ENCODE measurements at regions not wholly inside any gene's neighbourhood (a gene's known extent, or its start where the extent isn't known, plus 50 kb on each side); places are given as distances from the start of the nearest gene placed in this dataset.
A peak's percentile ranks its signal among the peaks of the same experiment; 100 is the strongest.
"Not testable (repeated sequence)": the region's sequence is repeated elsewhere in the genome, so short reads cannot be mapped to it uniquely, and the experiment has no call there.

DNA sequence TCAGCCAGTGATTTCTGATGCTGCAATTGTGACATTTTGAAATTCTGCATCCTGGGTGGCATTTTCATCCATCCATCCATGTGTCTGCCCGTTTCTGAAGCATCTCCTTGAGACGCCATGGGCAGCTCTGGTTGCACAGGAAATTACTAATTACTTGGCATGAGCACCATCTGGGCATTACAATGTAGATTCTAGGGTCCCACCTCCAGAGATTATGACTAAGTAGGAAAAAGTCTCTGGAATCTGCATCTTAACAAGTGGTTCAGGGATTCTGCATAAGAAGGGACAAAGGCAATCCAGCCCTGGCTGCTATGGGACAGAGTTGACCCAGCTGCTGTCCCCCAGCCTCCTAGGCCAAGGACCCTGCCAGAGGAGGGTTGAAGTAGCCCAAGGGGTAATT lies 65.3 kb downstream of the CUZD1 start:
- peak; percentile 58 for DNase-seq
- in situ Hi-C loops (cut with HindIII; ENCODE audit: low pct_ligation_motif_present, low pct_unique_long_range_greater_than_20kb, low sequenced_read_pairs), result no loop called here

DNA sequence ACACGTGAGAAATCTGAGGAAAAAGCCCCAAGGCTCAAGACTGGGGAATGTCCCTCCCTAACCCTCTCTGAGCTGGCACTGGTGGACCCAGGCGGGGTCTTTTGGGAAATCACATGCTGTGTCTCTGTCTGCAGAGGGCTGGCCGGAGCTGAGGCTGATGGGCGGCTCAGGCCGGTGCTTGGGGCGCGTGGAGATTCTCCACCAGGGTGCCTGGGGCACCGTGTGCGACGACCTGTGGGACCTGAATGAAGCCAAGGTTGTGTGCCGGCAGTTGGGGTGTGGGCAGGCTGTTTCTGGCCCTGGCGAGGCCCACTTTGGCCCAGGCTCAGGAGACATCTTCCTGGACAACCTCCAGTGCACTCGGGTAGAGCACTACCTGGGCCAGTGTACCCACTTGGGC lies 65.7 kb downstream of the CUZD1 start:
- DNase-seq, result no peak
- in situ Hi-C loops (cut with HindIII; ENCODE audit: low pct_ligation_motif_present, low pct_unique_long_range_greater_than_20kb, low sequenced_read_pairs), result no loop called here

DNA sequence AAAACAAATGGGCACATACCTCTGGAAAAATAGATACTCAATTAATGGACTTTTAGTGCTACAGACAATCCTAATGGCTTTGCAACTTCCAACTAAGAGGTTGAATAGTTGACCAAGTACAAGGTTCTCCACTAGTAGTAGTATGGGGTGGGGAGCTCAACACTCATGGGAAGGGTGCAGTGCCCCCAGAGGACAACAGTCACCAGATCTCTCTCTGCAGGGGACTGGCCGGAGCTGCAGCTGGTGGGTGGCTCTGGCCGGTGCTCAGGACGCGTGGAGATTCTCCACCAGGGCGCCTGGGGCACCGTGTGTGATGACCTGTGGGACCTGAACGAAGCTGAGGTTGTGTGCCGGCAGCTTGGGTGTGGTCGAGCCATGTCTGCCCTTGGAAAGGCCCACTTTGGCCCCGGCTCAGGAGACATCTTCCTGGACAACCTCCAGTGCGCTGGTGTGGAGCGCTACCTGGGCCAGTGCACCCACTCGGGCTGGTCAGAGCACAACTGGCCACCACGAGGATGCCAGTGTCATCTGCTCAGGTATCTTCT lies 68.1 kb downstream of the CUZD1 start:
- in situ Hi-C loops (cut with HindIII; ENCODE audit: low pct_ligation_motif_present, low pct_unique_long_range_greater_than_20kb, low sequenced_read_pairs), result no loop called here
- no peak for DNase-seq

DNA sequence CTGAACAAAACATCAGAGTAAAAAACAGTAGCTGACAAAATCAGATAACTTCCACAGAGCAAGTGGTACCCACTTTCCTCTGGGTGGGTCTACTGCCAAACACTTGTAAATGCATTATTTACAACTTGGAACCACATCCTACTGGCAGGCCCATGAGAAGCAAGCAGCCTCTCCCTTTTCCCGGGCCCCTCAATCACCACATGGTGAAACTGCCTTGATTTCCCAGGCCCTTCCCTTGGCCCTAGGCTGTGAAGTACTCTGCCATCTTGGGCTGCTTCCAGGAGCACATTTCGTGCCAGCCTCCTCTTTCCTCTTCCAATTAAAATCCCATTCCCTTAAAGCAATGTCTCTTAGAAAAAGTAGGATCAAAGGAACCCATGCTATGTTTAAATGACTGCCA lies 71.4 kb downstream of the CUZD1 start:
- in situ Hi-C loops (cut with HindIII; ENCODE audit: low pct_ligation_motif_present, low pct_unique_long_range_greater_than_20kb, low sequenced_read_pairs), result no loop called here
- no peak for DNase-seq

DNA sequence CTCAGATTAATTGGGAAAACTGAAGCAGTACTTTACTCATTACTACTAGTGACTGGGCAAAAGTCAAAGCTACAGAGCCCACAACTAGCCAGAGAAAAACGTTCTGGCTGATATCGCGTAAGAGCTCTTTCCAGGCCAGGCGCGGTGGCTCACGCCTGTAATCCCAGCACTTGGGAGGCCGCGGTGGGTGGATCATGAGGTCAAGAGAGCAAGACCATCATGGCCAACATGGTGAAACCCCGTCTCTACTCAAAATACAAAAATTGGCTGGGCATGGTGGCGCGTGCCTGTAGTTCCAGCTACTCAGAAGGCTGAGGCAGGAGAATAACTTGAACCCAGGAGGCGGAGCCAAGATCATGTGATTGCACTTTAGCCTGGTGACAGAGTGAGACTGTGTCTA lies 71.8 kb upstream of the C10orf120 start:
- DNase-seq; in situ Hi-C loops (cut with HindIII; ENCODE audit: low pct_ligation_motif_present, low pct_unique_long_range_greater_than_20kb, low sequenced_read_pairs): not testable (repeated sequence)

DNA sequence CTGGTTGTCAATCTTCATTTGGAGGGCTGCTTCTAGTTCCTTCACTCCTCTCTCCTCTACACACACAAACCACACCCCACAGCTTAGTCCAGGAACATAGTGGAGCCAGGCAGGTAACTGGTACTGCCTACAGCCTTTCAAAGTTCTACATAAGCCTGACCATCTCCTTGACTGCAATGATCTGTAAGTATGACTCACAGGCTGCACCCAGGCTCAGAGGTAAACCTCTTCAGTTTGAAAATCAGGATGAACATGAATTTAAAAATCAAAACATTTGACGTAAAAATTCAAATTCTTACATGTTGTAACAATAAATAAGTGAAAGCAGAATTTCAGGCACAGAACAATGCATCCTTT lies 68.7 kb upstream of the C10orf120 start:
- in situ Hi-C loops (cut with HindIII; ENCODE audit: low pct_ligation_motif_present, low pct_unique_long_range_greater_than_20kb, low sequenced_read_pairs), result no loop called here
- DNase-seq, result no peak

DNA sequence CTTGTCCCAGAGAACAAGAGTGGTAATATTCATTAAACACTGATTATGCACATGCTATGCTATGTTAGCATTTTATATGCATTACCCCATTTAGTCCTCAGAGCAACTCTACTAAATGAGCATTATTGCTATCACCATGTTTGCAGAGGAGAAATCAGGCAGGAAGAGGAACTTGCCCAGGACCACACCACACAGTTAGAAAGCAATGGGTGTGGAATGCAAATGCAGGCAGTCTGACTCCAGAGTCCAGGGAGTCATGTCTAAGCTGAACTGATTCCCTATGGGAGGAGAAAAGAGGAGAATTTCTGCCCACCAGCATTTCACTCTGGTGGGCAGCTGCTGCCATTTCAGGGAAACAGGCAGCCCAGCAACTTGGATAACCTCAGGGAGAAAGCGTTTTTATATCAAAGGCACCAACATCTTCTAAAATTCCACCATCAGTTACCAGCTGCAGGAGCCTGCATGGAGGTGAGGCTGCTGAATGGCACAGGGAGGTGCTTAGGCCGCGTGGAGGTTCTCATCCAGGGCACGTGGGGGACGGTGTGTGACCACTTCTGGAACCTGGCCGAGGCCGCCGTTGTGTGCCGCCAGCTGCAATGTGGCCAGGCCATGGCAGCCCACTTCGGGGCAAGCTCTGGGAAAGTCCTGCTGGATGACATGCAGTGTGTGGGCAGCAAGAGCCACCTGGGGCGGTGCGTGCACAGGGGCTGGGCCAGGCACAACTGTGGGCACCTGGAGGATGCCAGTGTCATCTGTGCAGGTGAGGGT lies 68.2 kb upstream of the C10orf120 start:
- DNase-seq, result no peak
- in situ Hi-C loops (cut with HindIII; ENCODE audit: low pct_ligation_motif_present, low pct_unique_long_range_greater_than_20kb, low sequenced_read_pairs), result no loop called here

DNA sequence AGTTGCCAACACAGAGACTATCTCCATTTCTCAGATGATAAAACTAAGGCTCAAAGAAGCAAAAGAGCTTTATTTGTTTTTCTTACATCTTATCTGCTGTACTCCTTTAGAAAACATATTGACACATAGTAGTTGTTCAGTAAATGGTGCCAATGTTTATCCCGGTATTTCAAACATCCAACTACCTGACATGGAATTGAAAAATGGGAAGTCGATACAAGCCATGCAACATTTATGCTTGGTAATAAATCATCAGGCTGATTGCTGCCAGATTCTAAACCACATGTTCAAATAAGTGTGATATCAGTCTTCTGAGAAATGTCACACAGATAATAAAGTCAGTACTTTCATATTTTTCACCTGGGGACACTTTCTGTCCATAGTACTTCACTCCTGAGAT lies 65.8 kb upstream of the C10orf120 start:
- in situ Hi-C loops (cut with HindIII; ENCODE audit: low pct_ligation_motif_present, low pct_unique_long_range_greater_than_20kb, low sequenced_read_pairs), result no loop called here

DNA sequence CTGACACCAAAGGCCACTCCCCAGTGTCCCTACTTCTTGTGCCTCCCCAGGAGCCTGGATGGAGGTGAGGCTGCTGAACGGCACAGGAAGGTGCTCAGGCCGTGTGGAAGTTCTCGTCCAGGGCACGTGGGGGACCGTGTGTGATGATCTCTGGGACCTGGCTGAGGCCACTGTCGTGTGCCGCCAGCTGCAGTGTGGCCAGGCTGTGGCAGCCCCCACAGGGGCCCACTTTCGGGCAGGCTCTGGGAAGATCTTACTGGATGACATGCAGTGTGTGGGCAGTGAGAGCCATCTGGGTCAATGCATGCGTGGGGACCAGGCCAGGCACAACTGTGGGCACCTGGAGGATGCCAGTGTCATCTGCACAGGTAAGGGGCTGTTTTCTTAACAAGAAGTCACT lies 57.0 kb upstream of the C10orf120 start:
- DNase-seq, result no peak
- in situ Hi-C loops (cut with HindIII; ENCODE audit: low pct_ligation_motif_present, low pct_unique_long_range_greater_than_20kb, low sequenced_read_pairs), result no loop called here

More for the DNA sequence above, 65.8 kb upstream of the C10orf120 start:
- DNase-seq, result no peak

DNA sequence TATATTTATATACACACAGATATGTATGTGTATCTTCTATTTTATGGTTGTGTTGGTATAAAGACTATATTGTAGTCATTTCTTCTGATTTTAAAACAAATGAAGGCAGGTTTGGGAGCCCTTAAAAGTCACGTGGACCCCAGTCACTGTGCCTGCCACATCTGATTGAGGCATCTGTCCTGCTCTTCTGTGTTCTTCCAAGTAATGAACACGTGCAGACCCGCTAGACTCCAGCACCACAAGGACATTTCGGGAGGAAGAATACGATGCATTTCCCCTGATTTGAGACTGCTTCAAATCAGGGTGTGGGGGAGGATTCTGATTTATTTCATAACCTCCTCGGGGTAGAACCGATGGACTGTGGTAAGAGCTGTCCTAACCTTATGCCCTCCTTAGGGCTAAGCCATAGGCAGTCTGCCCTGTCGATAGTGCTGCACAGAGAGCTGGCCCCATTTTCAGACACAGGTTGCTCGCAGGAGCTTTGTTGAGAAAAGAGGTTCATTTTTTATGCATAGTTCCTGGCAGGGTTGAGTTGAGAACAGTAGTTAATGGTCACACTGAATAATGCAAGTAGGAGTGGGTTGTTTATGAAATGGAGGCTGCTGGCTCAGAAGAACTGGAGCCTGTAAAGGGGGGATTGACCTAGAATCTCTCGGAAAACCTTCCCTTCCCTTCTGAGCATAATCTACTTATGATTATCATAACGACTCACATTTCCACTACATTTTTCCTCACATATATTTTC lies 55.0 kb upstream of the C10orf120 start:
- in situ Hi-C loops (cut with HindIII; ENCODE audit: low pct_ligation_motif_present, low pct_unique_long_range_greater_than_20kb, low sequenced_read_pairs), result no loop called here
- DNase-seq, result no peak

DNA sequence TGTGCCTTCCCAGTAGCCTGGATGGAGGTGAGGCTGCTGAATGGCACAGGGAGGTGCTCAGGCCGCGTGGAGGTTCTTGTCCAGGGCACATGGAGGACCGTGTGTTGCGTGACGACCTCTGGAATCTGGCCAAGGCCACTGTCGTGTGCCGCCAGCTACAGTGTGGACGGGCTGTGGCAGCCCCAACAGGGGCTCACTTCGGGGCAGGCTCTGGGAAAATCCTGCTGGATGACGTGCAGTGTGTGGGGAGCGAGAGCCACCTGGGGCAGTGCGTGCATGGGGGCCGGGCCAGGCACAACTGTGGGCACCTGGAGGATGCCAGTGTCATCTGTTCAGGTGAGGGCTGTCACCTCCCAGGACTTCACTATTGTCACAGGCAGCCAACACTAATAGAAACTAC lies 50.2 kb upstream of the C10orf120 start:
- in situ Hi-C loops (cut with HindIII; ENCODE audit: low pct_ligation_motif_present, low pct_unique_long_range_greater_than_20kb, low sequenced_read_pairs), result no loop called here
- DNase-seq, result no peak

Measured in ACHN (cell line).